ENCODE measurements at regions not wholly inside any gene's neighbourhood (a gene's known extent, or its start where the extent isn't known, plus 50 kb on each side); places are given as distances from the start of the nearest gene placed in this dataset.
"Not testable (repeated sequence)": the region's sequence is repeated elsewhere in the genome, so short reads cannot be mapped to it uniquely, and the experiment has no call there.

GRCh38 chr5:118478852-118479251 is 509.5 kb downstream of the DTWD2 start:
- ChIA-PET POLR2A (no interaction called here), CTCF (no interaction called here)
- DNase-seq (ENCODE audit: extremely low spot score): no peak
- TF ChIP-seq CTCF (IDR thresholded peaks at IDR 0.05; ENCODE audit: control extremely low read depth, extremely low read depth, low read depth, missing control alignments): no peak

GRCh38 chr5:118468085-118468484 is 520.3 kb downstream of the DTWD2 start:
- ChIA-PET CTCF (interaction anchor here (1.5 kb wide), 1 partner anchor 12 kb away, joined by 4 read pairs; no protein-coding TSS in a partner anchor), POLR2A (no interaction called here)
- no peak for DNase-seq (ENCODE audit: extremely low spot score)
- TF ChIP-seq CTCF (IDR thresholded peaks at IDR 0.05; ENCODE audit: control extremely low read depth, extremely low read depth, low read depth, missing control alignments): no peak

DNA sequence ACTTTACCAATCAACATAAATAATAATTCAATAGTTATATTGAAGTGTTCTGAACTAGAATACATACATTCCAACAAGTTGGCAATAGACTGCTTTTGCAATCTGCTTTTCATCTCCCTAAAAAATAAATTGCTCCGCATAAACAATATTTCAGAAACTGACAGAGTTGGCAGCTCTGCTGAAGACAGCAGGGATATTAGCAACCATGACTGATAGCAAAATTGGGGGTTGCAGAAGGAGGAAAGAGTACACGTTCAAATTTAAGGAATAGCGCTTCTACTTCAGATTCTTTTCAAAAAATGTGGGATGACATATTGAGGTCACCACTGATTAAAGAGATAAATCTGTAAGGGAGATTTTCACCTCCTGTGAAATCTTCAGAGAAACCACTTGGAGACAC is 521.2 kb downstream of the DTWD2 start:
- no peak for DNase-seq (ENCODE audit: extremely low spot score)
- CTCF ChIA-PET: interaction anchor here (1.5 kb wide), 1 partner anchor 13 kb away, joined by 4 read pairs; no protein-coding TSS in a partner anchor
- TF ChIP-seq CTCF (IDR thresholded peaks at IDR 0.05; ENCODE audit: control extremely low read depth, extremely low read depth, low read depth, missing control alignments): no peak
- POLR2A ChIA-PET: no interaction called here

DNA sequence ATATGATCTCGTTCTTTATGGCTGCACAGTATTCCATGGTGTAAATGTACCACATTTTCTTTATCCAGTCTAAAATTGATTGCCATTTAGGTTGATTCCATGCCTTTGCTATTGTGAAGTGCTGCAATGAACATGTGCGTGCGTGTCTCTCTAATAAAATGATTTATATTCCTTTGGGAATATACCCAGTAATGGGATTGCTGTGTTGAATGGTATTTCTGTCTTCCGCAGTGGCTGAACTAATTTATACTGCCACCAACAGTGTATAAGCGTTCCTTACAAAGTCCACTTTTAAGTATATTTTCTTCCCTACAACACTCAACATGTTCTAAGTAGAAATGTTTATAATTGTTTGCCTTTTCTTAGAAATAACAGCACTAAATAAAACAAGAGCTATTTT is 521.9 kb downstream of the DTWD2 start:
- no peak for TF ChIP-seq CTCF (IDR thresholded peaks at IDR 0.05; ENCODE audit: control extremely low read depth, extremely low read depth, low read depth, missing control alignments)
- ChIA-PET POLR2A (no interaction called here), CTCF (no interaction called here)
- DNase-seq (ENCODE audit: extremely low spot score): no peak

DNA sequence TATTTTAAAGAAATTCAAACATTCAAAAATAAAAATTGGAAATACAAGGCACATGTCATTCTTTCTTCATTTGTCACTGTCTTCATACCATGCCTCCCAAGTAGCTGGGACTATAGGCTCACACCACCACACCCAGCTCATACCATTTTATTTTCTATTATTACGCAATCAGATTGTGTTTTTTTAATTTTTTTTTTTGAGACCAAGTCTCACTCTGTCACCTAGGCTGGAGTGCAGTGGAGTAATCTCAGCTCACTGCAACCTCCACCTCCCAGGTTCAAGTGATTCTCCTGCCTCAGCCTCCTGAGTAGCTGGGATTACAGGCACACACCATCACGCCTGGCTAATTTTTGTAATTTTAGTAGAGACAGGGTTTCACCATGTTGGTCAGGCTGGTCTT is 526.1 kb downstream of the DTWD2 start:
- POLR2A ChIA-PET; DNase-seq (ENCODE audit: extremely low spot score): not testable (repeated sequence)
- CTCF ChIA-PET: interaction anchor here (1.1 kb wide), 2 partner anchors 8 to 15 kb away, joined by 5 to 6 read pairs; no protein-coding TSS in a partner anchor

DNA sequence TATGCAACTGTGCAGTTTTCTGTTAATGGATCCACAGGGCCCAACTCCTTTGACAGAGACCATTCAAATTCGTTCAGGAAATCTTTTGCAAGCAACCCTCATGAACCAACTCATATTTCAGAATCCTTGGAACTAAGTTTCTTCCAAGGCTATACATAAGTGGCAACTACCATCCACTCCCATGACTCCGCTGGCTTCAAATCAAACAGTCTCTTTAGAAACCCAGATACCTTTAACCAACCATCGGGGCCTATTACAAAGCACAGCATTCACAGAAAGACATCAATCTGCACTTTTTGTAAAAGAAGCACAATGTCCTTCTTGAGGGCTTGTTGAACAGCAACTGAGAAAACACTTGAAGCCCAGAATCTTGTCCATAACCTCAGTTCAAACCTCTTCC is 526.9 kb downstream of the DTWD2 start:
- DNase-seq (ENCODE audit: extremely low spot score): no peak
- no peak for TF ChIP-seq CTCF (IDR thresholded peaks at IDR 0.05; ENCODE audit: control extremely low read depth, extremely low read depth, low read depth, missing control alignments)
- CTCF ChIA-PET: interaction anchor here (1.1 kb wide), 1 partner anchor 14 kb away, joined by 5 read pairs; no protein-coding TSS in a partner anchor
- POLR2A ChIA-PET: no interaction called here

GRCh38 chr5:118459490-118459889 is 528.9 kb downstream of the DTWD2 start:
- POLR2A ChIA-PET: no interaction called here
- CTCF ChIA-PET: no interaction called here
- no peak for TF ChIP-seq CTCF (IDR thresholded peaks at IDR 0.05; ENCODE audit: control extremely low read depth, extremely low read depth, low read depth, missing control alignments)
- DNase-seq (ENCODE audit: extremely low spot score): no peak
